Right renal cortex interstitium (tissue), 3 donors: ENCODE measurements at regions not wholly inside any gene's neighbourhood (a gene's known extent, or its start where the extent isn't known, plus 50 kb on each side); places are given as distances from the start of the nearest gene placed in this dataset.
"Not testable (repeated sequence)": the region's sequence is repeated elsewhere in the genome, so short reads cannot be mapped to it uniquely, and the experiment has no call there.

Experiments used
- DNase-seq, 3 donors: peaks; one replicate each; pipeline ENCODE4 v3.0.0-alpha.2; 2013; ENCODE audit warnings: low read depth in 3 of 3, low spot score in 2 of 3

DNA sequence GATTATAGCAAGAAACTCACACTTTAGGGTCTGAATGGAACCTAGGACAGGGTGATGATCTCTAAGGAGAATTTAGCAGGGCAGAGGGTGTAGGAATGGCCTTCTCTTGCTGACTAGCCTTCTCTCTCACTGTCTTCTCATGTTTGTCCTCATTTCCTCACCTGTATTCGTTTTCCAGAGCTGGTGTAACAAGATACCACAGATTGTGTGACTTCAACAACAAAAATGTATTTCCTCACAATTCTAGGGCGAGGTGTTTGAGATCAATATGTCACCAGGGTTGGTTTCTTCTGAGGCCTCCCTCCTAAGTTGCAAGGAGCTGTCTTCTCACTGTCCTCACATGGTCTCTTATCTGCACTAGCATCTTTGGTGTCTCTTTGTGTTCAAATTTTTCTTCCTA, 177.9 kb upstream of the C1orf87 start:
- DNase-seq: no peak

DNA sequence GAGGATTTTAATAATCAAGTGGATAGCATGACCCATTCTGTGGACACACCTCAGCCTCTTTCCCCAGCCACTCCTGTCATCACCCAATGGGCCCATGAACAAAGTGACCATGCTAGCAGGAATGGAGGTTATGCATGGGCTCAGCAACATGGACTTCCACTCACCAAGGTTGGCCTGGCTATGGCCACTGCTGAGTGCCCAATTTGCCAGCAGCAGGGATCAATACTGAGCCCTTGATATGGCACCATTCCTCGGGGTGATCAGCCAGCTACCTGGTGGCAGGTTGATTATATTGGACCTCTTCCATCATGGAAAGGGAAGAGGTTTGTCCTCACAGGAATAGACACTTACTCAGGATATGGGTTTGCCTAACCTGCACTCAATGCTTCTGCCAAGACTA, 173.9 kb upstream of the C1orf87 start:
- not testable (repeated sequence) for DNase-seq

DNA sequence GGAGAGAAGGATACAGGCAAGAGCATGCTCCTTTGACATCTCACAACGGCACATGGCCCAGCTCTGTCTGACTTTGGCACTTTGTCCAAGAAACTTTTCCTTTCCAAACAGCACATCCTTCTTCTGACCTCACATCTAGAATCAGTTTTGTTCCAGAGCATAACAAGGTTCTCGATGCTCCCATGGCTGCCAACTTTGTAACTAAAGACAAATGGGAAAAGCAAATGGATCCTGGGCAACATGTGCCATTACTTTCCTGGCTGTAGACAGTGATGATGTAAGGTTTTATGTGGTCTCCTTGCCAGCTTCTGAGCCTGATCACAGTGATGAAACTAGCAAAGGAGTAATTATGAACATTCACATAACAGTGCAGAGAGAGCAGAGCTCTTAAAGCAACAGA, 171.8 kb upstream of the C1orf87 start:
- no peak for DNase-seq

DNA sequence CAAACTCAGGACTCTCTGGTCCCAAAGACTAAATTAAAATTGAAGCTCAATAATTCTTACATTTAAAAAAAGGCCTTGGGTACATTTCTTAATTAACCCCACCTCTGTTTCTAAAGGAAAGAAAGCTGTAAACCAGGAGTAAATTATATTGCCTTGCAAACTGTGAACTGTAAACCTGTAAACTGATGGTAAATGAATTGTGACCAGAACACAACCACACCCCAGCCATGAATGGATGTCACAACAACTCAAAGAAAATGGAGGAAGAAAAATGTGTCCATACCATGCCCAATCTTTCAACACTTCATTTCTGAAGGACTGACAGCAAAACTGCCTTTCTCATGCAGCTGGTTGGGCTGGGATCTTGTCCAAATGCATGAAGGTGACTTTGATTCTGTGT, 171.3 kb upstream of the C1orf87 start:
- DNase-seq: no peak

DNA sequence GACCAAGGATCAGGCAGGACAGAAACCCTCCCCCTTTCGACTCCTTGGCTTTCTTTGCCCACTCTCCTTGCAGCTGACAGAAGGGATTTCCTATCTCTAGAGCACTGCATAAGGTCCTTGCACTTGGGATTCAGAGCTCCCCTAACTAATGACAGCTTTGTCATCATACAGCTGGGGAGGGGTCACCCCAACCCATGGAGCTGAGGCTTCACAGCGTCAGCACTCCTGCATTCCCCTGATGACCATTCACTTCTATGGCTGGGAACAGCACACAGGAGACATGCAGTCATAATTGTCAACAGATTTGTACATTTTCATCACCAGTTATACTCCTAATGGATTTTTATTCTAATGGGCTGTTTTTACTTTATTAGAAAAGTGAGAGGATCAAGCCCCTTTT, 161.7 kb upstream of the C1orf87 start:
- no peak for DNase-seq

DNA sequence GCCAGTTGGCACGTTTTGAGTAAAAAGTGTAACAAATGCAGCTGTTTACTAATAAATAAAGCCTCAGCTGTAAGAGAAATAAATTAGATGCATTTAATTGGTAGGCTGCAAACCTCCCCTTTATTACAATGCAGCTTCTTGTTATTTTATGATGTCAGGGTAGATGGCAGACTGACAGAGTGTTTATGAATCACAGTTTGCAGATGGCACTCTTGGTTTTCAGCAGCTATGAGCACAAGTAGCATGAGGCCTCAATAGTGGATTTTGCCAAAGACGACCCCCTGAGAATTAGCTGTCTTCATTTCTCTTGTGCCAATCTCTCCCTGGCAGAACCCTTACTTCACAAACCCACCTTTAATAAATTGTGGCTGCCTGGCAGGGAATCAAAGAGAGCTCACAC, 161.2 kb upstream of the C1orf87 start:
- no peak for DNase-seq

DNA sequence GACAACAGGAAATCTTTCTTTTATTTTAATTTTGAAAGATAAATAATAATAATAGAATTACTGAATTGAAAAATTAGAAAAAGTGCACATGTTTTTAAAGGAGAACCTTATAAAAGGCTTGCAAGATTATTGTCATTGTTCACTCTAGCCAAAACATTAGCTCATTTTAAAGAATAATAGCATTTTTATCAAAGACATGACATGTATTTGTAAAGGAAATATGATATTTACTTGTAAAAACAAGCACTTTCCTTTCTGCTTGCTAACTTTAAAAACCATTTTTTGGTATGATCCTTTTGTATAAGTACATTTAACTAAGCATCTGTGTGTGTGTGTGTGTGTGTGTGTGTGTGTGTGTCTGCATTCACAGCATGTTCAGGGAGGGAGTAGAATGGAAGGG, 156.3 kb upstream of the C1orf87 start:
- DNase-seq: no peak

DNA sequence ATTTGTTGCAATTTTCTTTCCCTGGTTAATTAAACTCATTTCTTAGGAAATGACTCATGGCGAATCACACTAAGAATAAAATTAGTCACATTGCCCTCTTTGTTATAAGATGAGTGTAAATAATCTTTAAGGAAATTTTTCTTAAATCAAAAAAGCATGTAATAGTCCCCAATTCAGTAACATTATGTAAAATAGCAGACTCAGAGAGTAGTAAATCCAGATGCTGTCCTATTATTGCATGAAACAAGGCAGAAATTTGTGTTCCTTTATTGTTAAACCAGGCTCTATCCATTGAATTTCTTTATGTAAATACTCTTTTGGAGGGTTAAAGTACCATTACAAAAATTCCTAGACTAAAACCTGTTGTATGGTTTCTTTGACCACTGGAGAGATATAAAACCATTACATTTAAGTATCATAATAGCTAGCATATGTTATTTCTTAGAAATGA, 154.5 kb upstream of the C1orf87 start:
- no peak for DNase-seq

DNA sequence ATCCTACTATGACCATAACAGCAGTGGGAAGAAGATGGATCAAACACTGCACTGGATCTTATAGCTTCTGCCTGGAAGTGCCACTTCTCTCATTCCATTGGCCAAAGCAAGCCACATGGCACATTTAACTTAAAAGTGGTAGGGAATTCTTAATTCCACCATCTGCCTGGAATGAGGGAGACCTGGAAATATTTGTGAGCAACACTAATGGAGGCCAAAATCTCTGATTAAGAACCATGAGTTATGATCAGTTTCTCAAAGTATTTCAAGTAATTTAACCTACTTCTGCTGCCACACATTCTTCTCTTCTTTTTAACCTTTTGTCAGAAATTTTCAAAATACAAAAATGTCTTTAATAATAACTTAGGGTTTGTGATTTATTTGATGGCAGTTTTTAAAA, 154.0 kb upstream of the C1orf87 start:
- DNase-seq: no peak

DNA sequence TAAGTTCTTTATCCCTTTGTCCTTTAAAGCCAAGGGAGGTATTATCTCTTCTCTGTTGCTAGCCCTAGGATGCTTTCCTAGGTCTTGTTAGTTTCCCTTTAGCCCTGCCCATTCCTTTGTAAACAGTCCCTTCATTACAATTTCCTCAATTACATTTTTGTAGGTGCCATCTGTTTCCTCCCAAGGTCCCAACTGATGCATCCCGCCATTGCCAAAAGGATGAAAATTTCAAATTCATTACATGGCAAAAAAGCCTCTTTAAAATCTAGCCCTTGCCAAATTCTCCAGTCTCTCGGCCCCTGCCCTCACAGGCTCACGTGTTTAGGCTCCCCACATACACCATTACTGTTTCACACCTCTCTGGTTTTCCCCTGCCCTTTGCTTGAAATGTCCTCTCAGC, 151.9 kb upstream of the C1orf87 start:
- no peak for DNase-seq

DNA sequence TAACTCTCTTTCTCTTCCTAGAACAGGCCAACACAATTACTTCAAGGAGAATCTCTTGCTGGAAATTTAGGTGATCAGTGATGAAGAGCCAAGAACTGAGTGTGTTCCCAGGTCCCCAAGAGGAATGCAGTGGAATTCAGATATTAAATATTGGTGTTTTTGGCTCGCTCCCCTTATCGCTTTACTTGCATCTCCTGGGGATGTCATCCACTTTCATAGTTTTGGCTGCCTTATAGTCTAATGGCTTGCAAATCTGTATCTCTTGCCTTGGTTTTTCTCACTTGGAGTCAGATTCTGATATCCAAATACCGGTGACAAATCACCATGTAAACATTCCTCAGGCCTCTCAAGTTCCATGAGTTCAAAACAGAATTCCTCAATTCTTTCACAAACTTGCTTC, 151.0 kb upstream of the C1orf87 start:
- DNase-seq: no peak

DNA sequence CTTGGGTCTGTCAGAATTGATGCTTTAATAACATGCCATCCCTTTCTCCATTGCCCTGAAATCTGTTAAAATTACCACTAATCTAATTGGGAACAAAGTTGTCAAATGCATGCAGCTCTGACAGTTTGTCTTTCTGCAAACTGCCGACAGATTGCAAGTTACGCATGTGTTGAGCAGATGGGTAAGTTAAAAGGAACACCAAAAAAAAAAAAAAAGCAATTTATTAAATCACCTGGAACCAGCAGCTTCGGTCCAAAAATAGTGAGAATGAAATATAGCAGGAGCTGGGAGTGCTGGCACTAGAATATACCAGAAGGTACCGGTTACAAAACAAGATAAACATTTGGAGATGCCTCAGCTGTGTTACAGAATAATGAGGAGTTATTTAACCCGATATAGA, 149.6 kb upstream of the C1orf87 start:
- no peak for DNase-seq

DNA sequence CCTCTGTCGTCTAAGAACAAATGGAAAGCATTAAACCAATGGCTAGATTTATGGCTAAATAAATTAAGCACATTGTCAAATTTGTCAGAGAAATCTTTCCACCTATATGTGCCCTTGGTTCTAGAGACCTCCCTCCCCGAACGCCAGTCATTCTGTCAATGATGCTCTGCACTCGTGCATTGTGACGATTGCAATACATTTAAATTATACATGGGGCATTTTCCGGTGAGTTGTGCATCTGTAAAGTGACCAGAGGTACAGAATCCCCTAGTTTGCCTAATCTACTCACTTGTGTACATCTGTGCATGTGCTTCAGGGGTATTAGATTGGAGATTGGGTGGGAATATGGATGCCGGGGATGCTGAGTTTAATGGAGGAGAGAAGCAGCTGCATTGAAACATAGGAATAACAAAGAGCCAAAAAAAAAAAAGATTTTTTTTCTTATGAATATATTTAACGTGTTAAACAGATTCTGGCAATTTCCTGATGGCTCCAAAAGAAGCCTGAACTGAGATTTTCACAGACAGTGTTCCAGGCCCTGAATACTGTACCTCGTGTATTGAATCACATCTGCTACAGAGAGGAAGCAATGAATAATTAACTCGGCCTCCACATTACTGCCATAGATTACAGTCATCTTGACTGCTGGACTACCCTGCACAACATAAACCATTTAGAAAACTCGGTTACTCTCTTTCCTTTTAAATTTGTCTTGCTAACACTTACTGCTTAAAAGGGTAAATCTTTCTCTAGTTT, 149.0 kb upstream of the C1orf87 start:
- peak in 1 of 3 donors; percentile 2 for DNase-seq

DNA sequence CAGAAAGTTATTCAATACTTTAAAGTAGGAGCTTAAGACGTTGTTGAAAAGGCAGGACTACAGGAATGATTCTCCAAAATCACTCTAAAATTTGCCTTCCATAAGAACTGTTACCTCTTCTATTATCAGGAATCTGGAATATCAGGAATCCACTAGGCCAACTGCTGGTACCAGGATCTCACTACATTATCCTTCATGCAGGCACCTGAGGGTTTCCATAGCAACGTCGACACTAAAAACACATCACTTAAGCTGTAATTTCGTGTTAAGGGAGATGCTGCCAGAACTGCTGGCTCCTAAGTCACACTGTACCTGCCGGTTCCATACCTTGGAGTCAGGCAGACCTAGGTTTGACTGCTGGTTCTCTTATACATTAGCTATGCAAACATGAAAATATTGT, 139.7 kb upstream of the C1orf87 start:
- no peak for DNase-seq

DNA sequence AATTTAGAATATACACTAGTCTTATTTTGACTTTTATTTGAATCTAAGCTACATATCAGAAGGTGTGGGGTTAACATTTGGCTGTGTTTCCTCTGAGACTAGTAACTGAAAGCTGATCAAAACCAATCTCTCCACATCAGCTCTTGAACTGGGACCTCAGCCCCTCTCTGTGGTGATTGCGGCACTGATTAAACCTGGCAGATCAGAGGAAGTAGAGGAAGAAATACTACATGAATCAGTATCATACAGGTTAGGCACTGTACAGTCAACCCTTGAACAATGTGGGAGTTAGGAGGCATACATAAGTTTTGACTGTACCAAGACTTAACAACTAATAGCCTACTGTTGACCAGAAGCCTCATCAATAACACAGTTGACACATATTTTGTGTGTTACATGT, 122.5 kb upstream of the C1orf87 start:
- no peak for DNase-seq

DNA sequence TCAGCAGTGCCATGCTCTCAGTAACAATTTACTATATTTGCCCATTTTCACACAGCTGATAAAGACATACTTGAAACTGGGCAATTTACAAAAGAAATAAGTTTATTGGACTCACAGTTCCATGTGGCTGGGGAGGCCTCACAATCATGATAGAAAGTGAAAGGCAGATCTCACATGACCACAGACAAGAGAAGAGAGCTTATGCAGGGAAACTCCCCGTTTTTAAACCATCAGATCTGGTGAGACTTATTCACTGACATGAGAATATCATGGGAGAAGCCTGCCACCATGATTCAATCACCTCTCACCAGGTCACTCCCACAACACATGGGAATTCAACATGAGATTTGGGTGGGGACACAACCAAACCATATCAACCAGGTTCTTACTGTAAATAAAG, 112.1 kb upstream of the C1orf87 start:
- no peak for DNase-seq

DNA sequence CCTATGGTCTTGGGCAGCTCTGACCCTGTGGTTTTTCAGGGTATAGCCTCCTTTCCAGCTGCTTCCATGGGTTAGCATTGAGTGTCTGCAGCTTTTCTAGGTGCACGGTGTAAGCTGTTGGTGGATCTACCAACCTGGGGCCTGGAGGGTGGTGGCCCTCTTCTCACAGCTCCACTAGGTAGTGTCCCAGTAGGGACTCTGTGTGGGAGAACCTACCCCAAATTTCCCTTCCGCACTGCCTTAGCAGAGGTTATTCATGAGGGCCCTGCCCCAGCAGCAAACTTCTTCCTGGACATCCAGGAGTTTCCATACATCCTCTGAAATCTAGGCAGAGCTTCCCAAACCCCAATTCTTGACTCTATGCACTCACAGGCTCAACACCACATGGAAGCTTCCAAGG, 111.0 kb upstream of the C1orf87 start:
- DNase-seq: no peak

DNA sequence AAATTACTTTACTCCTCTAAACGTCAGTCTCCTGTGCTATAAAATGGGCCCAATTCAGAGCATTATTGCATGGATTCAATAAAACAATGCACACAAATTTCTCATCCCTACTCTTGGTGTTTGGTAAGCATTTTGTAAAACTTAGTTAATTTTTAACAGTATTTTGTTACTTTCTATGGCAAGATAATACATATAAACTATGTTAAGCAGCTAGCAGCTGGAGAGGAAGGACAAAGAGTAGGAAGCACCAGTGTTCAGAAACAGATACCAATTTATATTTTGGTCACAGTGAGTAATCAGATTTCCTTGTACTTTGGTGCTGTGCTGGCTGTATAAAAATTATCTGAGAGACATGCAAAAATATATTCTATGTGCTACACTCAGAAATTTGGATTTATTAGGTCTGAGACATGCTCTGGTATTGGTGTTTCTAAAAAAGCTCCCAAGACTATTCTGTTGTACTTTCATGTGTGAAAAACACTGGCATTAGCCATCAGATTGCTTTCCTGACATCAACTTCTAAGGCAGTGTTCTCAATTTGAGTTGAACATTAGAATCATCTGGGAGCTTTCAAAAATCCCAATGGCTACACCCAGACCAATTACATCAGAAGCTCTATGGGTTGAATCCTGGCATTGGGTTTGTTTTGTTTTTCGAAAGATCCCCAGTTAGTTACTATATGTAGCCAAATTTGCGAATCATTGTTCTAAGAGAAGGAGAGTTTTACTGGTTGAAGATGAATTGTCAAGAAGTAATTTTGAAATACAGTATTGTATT, 100.3 kb upstream of the C1orf87 start:
- DNase-seq: no peak

DNA sequence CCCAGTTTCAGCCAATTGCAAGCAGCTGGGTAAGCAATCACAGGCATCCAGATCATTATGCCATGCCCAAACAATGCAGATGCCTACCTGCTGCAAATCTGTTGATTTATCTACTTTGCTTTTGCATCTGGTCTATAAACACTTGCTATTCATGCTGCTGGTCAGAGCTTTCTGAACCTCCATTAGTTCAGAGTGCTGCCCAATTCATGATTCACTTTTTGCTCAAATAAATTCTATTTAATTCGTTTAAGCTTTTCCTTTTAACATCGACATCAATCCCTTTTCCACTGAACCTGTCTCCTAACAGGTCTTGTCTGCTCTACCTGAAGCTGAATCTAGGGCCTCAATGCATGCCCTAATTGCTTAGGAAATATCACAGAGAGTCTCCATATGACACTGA, 99.4 kb upstream of the C1orf87 start:
- no peak for DNase-seq

DNA sequence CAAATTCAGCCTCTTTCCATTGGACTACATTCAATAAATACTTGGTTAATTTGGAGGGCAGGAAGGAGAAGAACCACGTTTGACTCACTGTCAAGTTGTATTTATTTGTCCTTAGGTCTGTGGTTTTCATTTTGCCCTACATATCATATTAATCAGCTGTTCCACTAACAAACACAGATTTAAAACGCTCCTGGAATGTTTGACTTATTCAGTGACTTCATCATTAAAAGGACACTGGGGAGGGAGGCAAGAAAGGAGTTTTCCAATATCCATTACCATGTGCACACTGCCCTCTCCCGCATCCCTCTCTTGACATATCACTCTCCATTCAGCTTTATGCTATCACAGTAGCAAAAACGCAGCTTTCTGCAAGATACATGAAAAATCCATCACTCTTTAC, 98.2 kb upstream of the C1orf87 start:
- no peak for DNase-seq

DNA sequence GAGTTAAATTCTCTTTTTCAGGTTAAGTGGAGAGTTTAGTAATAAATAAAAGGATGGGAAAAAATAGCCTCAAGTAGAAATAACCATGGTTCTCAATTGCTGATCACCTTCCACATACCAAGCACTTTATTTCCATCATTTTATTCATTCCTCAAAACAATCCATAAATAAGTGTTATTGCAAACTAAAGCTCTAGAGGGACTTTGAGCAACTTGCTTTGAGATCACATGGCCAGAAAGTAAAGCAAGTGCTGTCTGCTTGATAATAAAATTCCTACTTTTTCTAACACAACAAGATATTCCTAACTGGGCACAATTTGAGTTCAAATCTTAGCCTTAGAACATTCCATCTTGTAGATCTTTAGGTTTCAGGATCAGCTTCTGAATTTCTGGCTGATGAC, 97.1 kb upstream of the C1orf87 start:
- DNase-seq: no peak

DNA sequence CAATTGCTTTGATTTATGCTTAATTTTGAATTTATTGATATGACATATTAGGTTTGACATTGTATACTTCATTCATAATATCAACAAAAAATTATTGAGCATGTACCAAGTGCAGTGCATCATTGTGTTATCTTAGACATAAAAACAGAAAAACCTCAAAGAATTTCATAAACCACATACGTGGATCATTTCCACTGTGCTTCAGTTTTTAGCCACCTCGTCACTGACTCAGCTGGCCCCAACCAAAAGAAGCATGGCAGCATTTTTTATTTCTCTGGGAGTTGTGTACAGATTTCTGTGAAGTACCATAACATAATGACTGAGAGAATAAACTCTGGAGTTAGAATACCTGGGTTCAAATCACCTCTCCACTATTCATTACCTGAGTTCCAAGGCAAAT, 95.6 kb upstream of the C1orf87 start:
- no peak for DNase-seq
